A549 (cell line): ENCODE measurements at regions not wholly inside any gene's neighbourhood (a gene's known extent, or its start where the extent isn't known, plus 50 kb on each side); places are given as distances from the start of the nearest gene placed in this dataset.
A peak's percentile ranks its signal among the peaks of the same experiment; 100 is the strongest.

Experiments used
- ATAC-seq, 2 experiments: fragments of 200-7000 bp in 1 of 2; fragments of >200 bp in 1 of 2; cut with Nextera tagmentation in 1 of 2; cut with Tn5 transposase in 1 of 2; 3 replicates each; pipeline versions ENCODE4 v1.8.0 to v1.9.1; 2018 to 2020; ENCODE audit warnings: mild to moderate bottlenecking in 1 of 2, moderate library complexity in 1 of 2
- CTCF ChIA-PET: fragments of 300-600 bp; sonication (Branson Sonifier 250); formaldehyde crosslinking; extraction: SDS; loops from one replicate; lab custom pipeline; 2021; ENCODE audit warnings: antibody characterized with exemption, inconsistent platforms; lab: Yijun Ruan, JAX
- POLR2A ChIA-PET: fragments of 350-600 bp; formaldehyde crosslinking; extraction: SDS; loops from one replicate; lab custom pipeline; 2021; ENCODE audit warnings: antibody characterized with exemption, inconsistent platforms; lab: Yijun Ruan, JAX
- DNase-seq, 2 experiments: peaks; one replicate each; pipeline versions ENCODE4 v3.0.0 to v3.0.0-alpha.2; 2011 to 2016; ENCODE audit warnings: low read depth in 1 of 2, low spot score in 1 of 2
- FAIRE-seq: peaks from 2 replicates; lab custom pipeline; 2011; peaks lifted over from hg19 to GRCh38; lab: Jason Lieb, UNC
- H3K27ac ChIP-seq, 2 experiments: fragments of >200 bp; sonication (Bioruptor Twin); formaldehyde crosslinking; 3 replicates each; pipeline ENCODE4 v1.5.1; 2016 to 2017
- H3K4me1 ChIP-seq: fragments of >200 bp; sonication (Bioruptor Twin); formaldehyde crosslinking; 3 replicates; pipeline ENCODE4 v1.6.1; 2016
- H3K4me2 ChIP-seq: fragments of >200 bp; sonication (Bioruptor Twin); formaldehyde crosslinking; 3 replicates; pipeline ENCODE4 v1.6.1; 2016
- H3K4me3 ChIP-seq: fragments of >200 bp; sonication (Bioruptor Twin); formaldehyde crosslinking; 3 replicates; pipeline ENCODE4 v1.5.1; 2016
- H3K9me3 ChIP-seq: fragments of >200 bp; sonication (Bioruptor Twin); formaldehyde crosslinking; 3 replicates; pipeline ENCODE4 v1.6.1; 2016
- ATOH8 ChIP-seq: fragments of 250-450 bp; sonication (Bioruptor Pico); IDR thresholded peaks from 2 replicates; pipeline ENCODE4 v1.5.0; 2020; ENCODE audit warnings: low read depth, mild to moderate bottlenecking, moderate library complexity
- CBX8 ChIP-seq: fragments of 200-600 bp; sonication (generic); IDR thresholded peaks from 2 replicates; pipeline ENCODE4 v1.6.1; 2016
- E2F6 ChIP-seq: IDR thresholded peaks from 2 replicates; pipeline ENCODE4 v1.6.1; 2012; ENCODE audit warnings: low read depth, borderline replicate concordance
- ELK1 ChIP-seq: fragments of 150-350 bp; IDR thresholded peaks from 2 replicates; pipeline ENCODE4 v1.6.1; 2014; ENCODE audit warnings: low read depth, mild to moderate bottlenecking, low read length
- EP300 ChIP-seq, 2 experiments: fragments of >200 bp; sonication (Bioruptor Twin); formaldehyde crosslinking; IDR thresholded peaks; 2 replicates in 1 of 2; 3 replicates in 1 of 2; pipeline ENCODE4 v1.6.1; 2016 to 2017
- FOSB ChIP-seq: fragments of 250-450 bp; sonication (Bioruptor Pico); IDR thresholded peaks from 2 replicates; pipeline ENCODE4 v1.5.0; 2020; ENCODE audit warnings: mild to moderate bottlenecking, moderate library complexity
- HES2 ChIP-seq: fragments of >200 bp; sonication (Bioruptor Twin); formaldehyde crosslinking; IDR thresholded peaks from 2 replicates; pipeline ENCODE4 v1.6.1; 2016
- HOXA7 ChIP-seq: fragments of 250-450 bp; sonication (Bioruptor Pico); IDR thresholded peaks from 2 replicates; pipeline ENCODE4 v1.5.0; 2020; ENCODE audit warnings: mild to moderate bottlenecking, moderate library complexity
- HOXB5 ChIP-seq: fragments of 250-450 bp; sonication (Bioruptor Pico); IDR thresholded peaks from 2 replicates; pipeline ENCODE4 v1.5.0; 2020; ENCODE audit warnings: mild to moderate bottlenecking, moderate library complexity
- JUN ChIP-seq, 2 experiments: fragments of >200 bp; sonication (Bioruptor Twin); formaldehyde crosslinking; IDR thresholded peaks; 2 replicates in 1 of 2; 3 replicates in 1 of 2; pipeline ENCODE4 v1.6.1; 2016 to 2017
- KDM1A ChIP-seq: fragments of 200-600 bp; sonication (generic); IDR thresholded peaks from 2 replicates; pipeline ENCODE4 v1.6.1; 2016; ENCODE audit warnings: low read depth, mild to moderate bottlenecking
- KDM5A ChIP-seq: fragments of 200-600 bp; sonication (generic); IDR thresholded peaks from 2 replicates; pipeline ENCODE4 v1.6.1; 2016; ENCODE audit warnings: antibody characterized with exemption, mild to moderate bottlenecking
- MAFK ChIP-seq: fragments of 450-650 bp; IDR thresholded peaks from 2 replicates; pipeline ENCODE4 v1.6.1; 2014; ENCODE audit not compliant: partially characterized antibody
- MAX ChIP-seq: IDR thresholded peaks from 2 replicates; pipeline ENCODE4 v1.6.1; 2012
- MAZ ChIP-seq: fragments of 150-350 bp; IDR thresholded peaks from 2 replicates; pipeline ENCODE4 v1.6.1; 2014; ENCODE audit warnings: antibody characterized with exemption, low read depth, low read length, borderline replicate concordance
- NR3C1 ChIP-seq: fragments of >200 bp; sonication (Bioruptor Twin); formaldehyde crosslinking; IDR thresholded peaks from 3 replicates; pipeline ENCODE4 v1.6.1; 2017
- PBX3 ChIP-seq: IDR thresholded peaks from 2 replicates; pipeline ENCODE4 v1.6.1; 2012
- PHF8 ChIP-seq: fragments of 200-600 bp; sonication (generic); IDR thresholded peaks from 2 replicates; pipeline ENCODE4 v1.6.1; 2016; ENCODE audit warnings: low read depth, mild to moderate bottlenecking, antibody characterized with exemption, moderate library complexity, borderline replicate concordance
- RCOR1 ChIP-seq: fragments of 150-350 bp; IDR thresholded peaks from 2 replicates; pipeline ENCODE4 v1.6.1; 2014; ENCODE audit warnings: antibody characterized with exemption, low read length, low read depth
- RFX5 ChIP-seq: fragments of 450-650 bp; IDR thresholded peaks from 2 replicates; pipeline ENCODE4 v1.7.1; 2014; ENCODE audit warnings: antibody characterized with exemption, mild to moderate bottlenecking, moderate library complexity
- RNF2 ChIP-seq: fragments of 200-600 bp; sonication (generic); IDR thresholded peaks from 2 replicates; pipeline ENCODE4 v1.6.1; 2016; ENCODE audit warnings: low read depth, mild to moderate bottlenecking, antibody characterized with exemption, moderate library complexity, borderline replicate concordance
- SMC3 ChIP-seq: fragments of >200 bp; sonication (Bioruptor Twin); formaldehyde crosslinking; IDR thresholded peaks from 3 replicates; pipeline ENCODE4 v1.6.1; 2018; ENCODE audit warnings: inconsistent platforms
- TFCP2L1 ChIP-seq: fragments of 250-450 bp; sonication (Bioruptor Pico); IDR thresholded peaks from 2 replicates; pipeline ENCODE4 v1.5.0; 2021; ENCODE audit warnings: mild to moderate bottlenecking
- USF2 ChIP-seq: fragments of 450-650 bp; IDR thresholded peaks from 2 replicates; pipeline ENCODE4 v1.6.1; 2014; ENCODE audit warnings: antibody characterized with exemption
- ZC3H11A ChIP-seq: fragments of 450-650 bp; IDR thresholded peaks from 2 replicates; pipeline ENCODE4 v1.6.1; 2014; ENCODE audit warnings: antibody characterized with exemption, mild to moderate bottlenecking
- ZFP36 ChIP-seq: fragments of 450-650 bp; IDR thresholded peaks from 2 replicates; pipeline ENCODE4 v1.6.1; 2014; ENCODE audit warnings: borderline replicate concordance; ENCODE audit not compliant: partially characterized antibody
- ZNF302 ChIP-seq: fragments of 250-450 bp; sonication (Bioruptor Pico); IDR thresholded peaks from 2 replicates; pipeline ENCODE4 v1.9.0; 2021; ENCODE audit warnings: inconsistent platforms, mild to moderate bottlenecking, moderate library complexity
- WGBS: methylation state at CpG from one replicate; pipeline ENCODE4 v1.1.6; 2017; ENCODE audit errors: missing lambda C conversion rate; 5-methylcytosine and 5-hydroxymethylcytosine counted together

- no peak overlapping the region for H3K4me2 ChIP-seq
- no peak for TF ChIP-seq ZFP36
- TF ChIP-seq MAFK, result peak; percentile 84
- ATAC-seq (no peak), FAIRE-seq (no peak), DNase-seq (no peak)
- no peak overlapping the region for H3K4me3 ChIP-seq
- ChIA-PET POLR2A (no interaction called here), CTCF (no interaction called here)
- H3K9me3 ChIP-seq, result no peaks in the 10 kb centered on the region
- no peak overlapping the region for H3K27ac ChIP-seq
- H3K4me1 ChIP-seq, result peaks cover under 1% of the 10 kb centered on the region; the same call in 1 of the 3 replicates
- WGBS, result 58% methylated on average over 3 of the region's 3 CpGs
Observed at GRCh38 chr7:79515358-79515757, 61.9 kb upstream of the MAGI2 start.

GRCh38 chr7:79513261-79513660 lies 59.8 kb upstream of the MAGI2 start:
- Histone ChIP-seq H3K4me1 (no peaks in the 10 kb centered on the region; the same call in 2 of the 3 replicates), H3K9me3 (no peaks in the 10 kb centered on the region), H3K4me3 (no peak overlapping the region), H3K27ac (no peak overlapping the region), H3K4me2 (no peak overlapping the region)
- TF ChIP-seq MAX (no peak), RFX5 (no peak), ZNF302 (CRISPR knock-in tag) (no peak), MAZ (no peak), ZC3H11A (no peak), SMC3 (no peak), NR3C1 (no peak), PHF8 (no peak), ATOH8 (CRISPR knock-in tag) (no peak), RCOR1 (no peak), KDM1A (no peak), HOXB5 (no peak), USF2 (no peak), E2F6 (no peak)
- DNase-seq (no peak), FAIRE-seq (no peak), ATAC-seq (no peak)
- ChIA-PET CTCF (no interaction called here), POLR2A (no interaction called here)
- 91% methylated on average over 2 of the region's 2 CpGs for WGBS

- ChIA-PET CTCF (no interaction called here), POLR2A (no interaction called here)
- no peak overlapping the region for H3K27ac ChIP-seq
- no peak overlapping the region for H3K4me3 ChIP-seq
- H3K9me3 ChIP-seq, result no peaks in the 10 kb centered on the region
- no peak overlapping the region for H3K4me2 ChIP-seq
- 78% methylated on average over 3 of the region's 3 CpGs for WGBS
- peaks cover 7% of the 10 kb centered on the region; the same call in 2 of the 3 replicates for H3K4me1 ChIP-seq
- no peak for DNase-seq
- ATAC-seq, result no peak
- FAIRE-seq, result no peak
- TF ChIP-seq HOXB5 (no peak), KDM1A (no peak), KDM5A (no peak), JUN (IDR thresholded peaks at IDR 0.05) (no peak), ZNF302 (CRISPR knock-in tag) (no peak), HOXA7 (no peak), USF2 (no peak), RFX5 (no peak), RNF2 (no peak), HES2 (no peak), ELK1 (no peak), MAFK (no peak), EP300 (IDR thresholded peaks at IDR 0.05) (no peak), FOSB (CRISPR knock-in tag) (no peak), MAX (no peak), TFCP2L1 (CRISPR knock-in tag) (no peak), CBX8 (no peak), PBX3 (no peak)
Observed at GRCh38 chr7:79512261-79512660, 58.8 kb upstream of the MAGI2 start.
